ENCODE measurements at regions not wholly inside any gene's neighbourhood (a gene's known extent, or its start where the extent isn't known, plus 50 kb on each side); places are given as distances from the start of the nearest gene placed in this dataset.

DNA sequence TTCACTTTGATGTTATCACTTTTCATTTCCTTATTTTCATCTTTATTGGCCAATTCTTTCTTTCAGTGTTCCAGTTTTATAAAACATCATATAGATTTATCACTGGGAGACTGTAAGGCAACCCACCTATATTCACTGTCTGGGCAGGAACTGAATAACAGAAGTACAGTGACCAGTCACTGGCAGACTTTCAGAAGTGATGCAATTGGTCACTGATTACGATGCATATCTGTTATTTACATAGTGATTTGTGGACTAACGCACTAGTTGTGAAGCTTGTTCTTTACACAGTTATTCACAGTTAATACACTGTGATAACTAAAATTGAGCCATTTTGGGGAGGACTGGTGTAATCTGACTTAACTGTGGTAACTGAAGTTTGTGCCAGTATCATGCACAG lies 190.2 kb upstream of the DPH6 start:
- TF ChIP-seq MTA2 (IDR thresholded peaks at IDR 0.05; ENCODE audit: low read depth) (no peak), NR2C2 (IDR thresholded peaks at IDR 0.05; ENCODE audit: borderline replicate concordance, control insufficient read depth, insufficient read length, low read depth) (no peak), CTCF (IDR thresholded peaks at IDR 0.05 in 2 of 3, conservative IDR thresholded peaks at IDR 0.05 in 1 of 3; ENCODE audit: control insufficient read depth in 2 of 3, extremely low read depth in 1 of 3, insufficient read depth in 1 of 3, low read depth in 3 of 3, low read length in 3 of 3) (no peak), MTA3 (IDR thresholded peaks at IDR 0.05; ENCODE audit: borderline replicate concordance, low read length) (no peak), MAX (IDR thresholded peaks at IDR 0.05; ENCODE audit: low read depth, low read length) (no peak), YBX1 (IDR thresholded peaks at IDR 0.05) (no peak), KDM1A (IDR thresholded peaks at IDR 0.05; ENCODE audit: borderline replicate concordance) (no peak), CEBPZ (IDR thresholded peaks at IDR 0.05; ENCODE audit: low read depth, low read length) (no peak)

Measured in GM12878 (cell line).